ENCODE measurements at regions not wholly inside any gene's neighbourhood (a gene's known extent, or its start where the extent isn't known, plus 50 kb on each side); places are given as distances from the start of the nearest gene placed in this dataset.

- TF ChIP-seq POLR2AphosphoS5 (IDR thresholded peaks at IDR 0.05) (no peak), EP300 (IDR thresholded peaks at IDR 0.05) (no peak), POLR2A (IDR thresholded peaks at IDR 0.05) (no peak), CTCF (IDR thresholded peaks at IDR 0.05) (no peak)
- no peak for DNase-seq
- Histone ChIP-seq H3K4me1 (no peaks in the 10 kb centered on the region), H3K4me3 (no peak overlapping the region), H3K27ac (no peak overlapping the region), H3K27me3 (no peaks in the 10 kb centered on the region), H3K9me3 (no peaks in the 10 kb centered on the region), H3K36me3 (no peaks in the 10 kb centered on the region)
- ATAC-seq (ENCODE audit: low FRiP score in 2 of 2) = no peak
- 89 to 94% methylated on average over 5 of the region's 5 CpGs for WGBS, 2 donors
These were observed 57.4 kb downstream of the PRR20E start for GRCh38 chr13:57224414-57224813.

- Histone ChIP-seq H3K4me1 (no peaks in the 10 kb centered on the region), H3K36me3 (no peaks in the 10 kb centered on the region), H3K9me3 (no peaks in the 10 kb centered on the region), H3K27me3 (no peaks in the 10 kb centered on the region), H3K4me3 (no peak overlapping the region), H3K27ac (no peak overlapping the region)
- 83 to 90% methylated on average over 2 of the region's 2 CpGs for WGBS, 2 donors
- TF ChIP-seq EP300 (IDR thresholded peaks at IDR 0.05) (no peak), CTCF (IDR thresholded peaks at IDR 0.05) (no peak), POLR2A (IDR thresholded peaks at IDR 0.05) (no peak), POLR2AphosphoS5 (IDR thresholded peaks at IDR 0.05) (no peak)
- DNase-seq = no peak
- no peak for ATAC-seq (ENCODE audit: low FRiP score in 2 of 2)
These were observed 83.5 kb downstream of the PRR20E start for GRCh38 chr13:57250472-57250871.

- Histone ChIP-seq H3K36me3 (no peaks in the 10 kb centered on the region), H3K27me3 (no peaks in the 10 kb centered on the region), H3K4me3 (no peak overlapping the region), H3K27ac (no peak overlapping the region), H3K4me1 (no peaks in the 10 kb centered on the region), H3K9me3 (no peaks in the 10 kb centered on the region)
- WGBS, 2 donors = 64 to 76% methylated on average over 2 of the region's 2 CpGs
- DNase-seq = no peak
- no peak for ATAC-seq (ENCODE audit: low FRiP score in 2 of 2)
- TF ChIP-seq EP300 (IDR thresholded peaks at IDR 0.05) (no peak), POLR2AphosphoS5 (IDR thresholded peaks at IDR 0.05) (no peak)
These were observed 86.6 kb downstream of the PRR20E start for GRCh38 chr13:57253551-57253950.

- no peak for ATAC-seq (ENCODE audit: low FRiP score in 2 of 2)
- TF ChIP-seq CTCF (IDR thresholded peaks at IDR 0.05) (no peak), EP300 (IDR thresholded peaks at IDR 0.05) (no peak), POLR2A (IDR thresholded peaks at IDR 0.05) (no peak), POLR2AphosphoS5 (IDR thresholded peaks at IDR 0.05) (no peak)
These were observed 98.0 kb downstream of the PRR20E start for GRCh38 chr13:57264965-57265364.

GRCh38 chr13:57270493-57270892 is 103.5 kb downstream of the PRR20E start:
- H3K27me3 ChIP-seq = no peaks in the 10 kb centered on the region
- ATAC-seq (ENCODE audit: low FRiP score in 2 of 2) (no peak), DNase-seq (no peak)
- no peak overlapping the region for H3K27ac ChIP-seq
- TF ChIP-seq EP300 (IDR thresholded peaks at IDR 0.05) (no peak), POLR2A (IDR thresholded peaks at IDR 0.05) (no peak)
- H3K4me1 ChIP-seq = no peaks in the 10 kb centered on the region
- H3K9me3 ChIP-seq = no peaks in the 10 kb centered on the region
- H3K36me3 ChIP-seq = no peaks in the 10 kb centered on the region
- H3K4me3 ChIP-seq = no peak overlapping the region

More at GRCh38 chr13:57264965-57265364, 98.0 kb downstream of the PRR20E start:
- Histone ChIP-seq H3K4me3 (no peak overlapping the region), H3K36me3 (no peaks in the 10 kb centered on the region), H3K9me3 (no peaks in the 10 kb centered on the region), H3K27me3 (no peaks in the 10 kb centered on the region), H3K27ac (no peak overlapping the region), H3K4me1 (no peaks in the 10 kb centered on the region)
- no peak for DNase-seq

GRCh38 chr13:57286511-57287098 is 119.6 kb downstream of the PRR20E start:
- no peak for ATAC-seq (ENCODE audit: low FRiP score in 2 of 2)
- TF ChIP-seq CTCF (IDR thresholded peaks at IDR 0.05) (no peak), POLR2A (IDR thresholded peaks at IDR 0.05) (no peak), EP300 (IDR thresholded peaks at IDR 0.05) (no peak), POLR2AphosphoS5 (IDR thresholded peaks at IDR 0.05) (no peak)
- peak in 1 of 2 donors; percentile 75 for DNase-seq
- Histone ChIP-seq H3K36me3 (no peaks in the 10 kb centered on the region), H3K4me1 (no peaks in the 10 kb centered on the region), H3K9me3 (peaks cover 0 to 17% (median 2%) of the 10 kb centered on the region in 4 donors), H3K27me3 (no peaks in the 10 kb centered on the region), H3K4me3 (no peak overlapping the region), H3K27ac (no peak overlapping the region)
- 91 to 97% methylated on average over 24 to 26 of the region's 49 CpGs for WGBS, 2 donors

Measured in upper lobe of left lung (tissue), 6 donors.